Fibroblast of skin of scalp (primary cell): ENCODE measurements at regions not wholly inside any gene's neighbourhood (a gene's known extent, or its start where the extent isn't known, plus 50 kb on each side); places are given as distances from the start of the nearest gene placed in this dataset.

Experiments used
- DNase-seq: peaks from one replicate; pipeline ENCODE4 v3.0.0-alpha.2; 2013

DNA sequence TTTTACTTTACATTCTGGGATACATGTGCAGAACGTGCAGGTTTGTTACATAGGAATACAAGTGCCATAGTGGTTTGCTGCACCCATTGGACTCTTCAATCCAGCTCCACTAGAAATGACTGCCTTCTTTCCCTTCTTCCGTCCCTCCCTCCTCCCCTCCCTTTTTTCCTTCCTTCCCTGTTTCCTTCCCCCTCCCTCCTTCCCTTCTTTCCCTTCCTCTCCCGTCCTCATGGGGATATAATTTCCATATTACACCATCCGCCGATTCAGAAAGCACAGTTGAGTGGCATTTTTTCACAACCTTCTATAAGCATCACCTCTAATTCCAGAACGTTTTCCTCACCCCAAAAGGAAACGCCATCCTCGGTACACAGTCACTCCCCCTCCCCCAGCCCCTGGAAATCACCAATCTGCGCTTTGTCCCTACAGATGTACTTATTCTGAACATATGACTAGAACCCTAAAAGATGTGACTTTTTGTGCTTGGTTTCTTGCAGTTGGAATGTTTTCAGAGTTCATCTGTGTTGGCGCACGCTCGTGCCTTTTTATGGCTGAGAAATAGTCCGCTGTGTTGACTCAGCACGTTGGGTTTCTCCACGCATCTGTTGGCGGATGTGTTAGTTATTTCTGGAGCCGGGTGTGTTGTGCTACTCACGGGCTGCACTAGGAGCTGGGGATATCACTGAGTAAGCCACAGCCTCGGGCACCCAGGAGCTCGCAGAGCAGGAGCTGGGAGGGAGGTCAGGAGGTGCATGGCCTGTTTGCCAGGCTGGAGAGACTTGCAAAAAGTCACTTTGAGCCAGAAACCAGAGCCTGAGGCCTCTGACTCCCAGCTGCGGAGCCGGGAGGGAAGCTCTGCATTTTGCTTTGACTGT is 336.4 kb downstream of the SEC14L1 start:
- peak; percentile 98 for DNase-seq

DNA sequence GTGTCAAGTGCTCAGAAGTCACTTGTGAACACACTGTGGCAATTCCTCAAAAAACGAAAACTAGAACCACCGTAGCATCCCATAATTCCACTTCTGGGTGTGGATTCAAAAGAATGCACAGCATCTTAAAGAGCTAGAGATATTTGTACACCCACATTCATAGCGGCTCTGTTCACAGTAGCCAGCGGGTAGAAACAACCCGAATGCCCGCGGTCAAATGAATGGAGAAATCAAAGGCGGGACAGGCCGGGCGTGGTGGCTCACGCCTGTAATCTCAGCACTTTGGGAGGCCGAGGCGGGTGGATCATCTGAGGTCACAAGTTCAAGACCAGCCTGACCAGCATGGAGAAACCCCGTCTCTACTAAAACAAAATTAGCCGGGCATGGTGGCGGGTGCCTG is 337.5 kb downstream of the SEC14L1 start:
- no peak for DNase-seq

DNA sequence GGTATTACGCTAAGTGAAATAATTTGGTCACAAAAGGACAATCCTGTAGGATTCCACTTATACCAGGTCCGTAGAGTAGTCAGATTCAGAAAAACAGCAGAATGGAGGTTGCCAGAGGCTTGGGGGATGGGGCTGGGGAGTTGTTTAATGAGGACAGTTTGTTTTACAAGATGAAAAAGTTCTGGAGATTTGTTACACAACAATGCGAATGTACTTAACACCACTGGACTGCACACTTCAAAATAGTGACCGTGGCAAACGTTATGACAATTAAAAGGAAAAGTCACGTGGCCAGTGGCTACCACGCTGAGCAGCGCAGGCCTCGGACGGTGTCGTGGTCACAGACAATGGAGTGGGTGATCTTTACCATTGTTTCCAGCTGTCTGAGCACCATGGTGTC is 338.1 kb downstream of the SEC14L1 start:
- DNase-seq = no peak

DNA sequence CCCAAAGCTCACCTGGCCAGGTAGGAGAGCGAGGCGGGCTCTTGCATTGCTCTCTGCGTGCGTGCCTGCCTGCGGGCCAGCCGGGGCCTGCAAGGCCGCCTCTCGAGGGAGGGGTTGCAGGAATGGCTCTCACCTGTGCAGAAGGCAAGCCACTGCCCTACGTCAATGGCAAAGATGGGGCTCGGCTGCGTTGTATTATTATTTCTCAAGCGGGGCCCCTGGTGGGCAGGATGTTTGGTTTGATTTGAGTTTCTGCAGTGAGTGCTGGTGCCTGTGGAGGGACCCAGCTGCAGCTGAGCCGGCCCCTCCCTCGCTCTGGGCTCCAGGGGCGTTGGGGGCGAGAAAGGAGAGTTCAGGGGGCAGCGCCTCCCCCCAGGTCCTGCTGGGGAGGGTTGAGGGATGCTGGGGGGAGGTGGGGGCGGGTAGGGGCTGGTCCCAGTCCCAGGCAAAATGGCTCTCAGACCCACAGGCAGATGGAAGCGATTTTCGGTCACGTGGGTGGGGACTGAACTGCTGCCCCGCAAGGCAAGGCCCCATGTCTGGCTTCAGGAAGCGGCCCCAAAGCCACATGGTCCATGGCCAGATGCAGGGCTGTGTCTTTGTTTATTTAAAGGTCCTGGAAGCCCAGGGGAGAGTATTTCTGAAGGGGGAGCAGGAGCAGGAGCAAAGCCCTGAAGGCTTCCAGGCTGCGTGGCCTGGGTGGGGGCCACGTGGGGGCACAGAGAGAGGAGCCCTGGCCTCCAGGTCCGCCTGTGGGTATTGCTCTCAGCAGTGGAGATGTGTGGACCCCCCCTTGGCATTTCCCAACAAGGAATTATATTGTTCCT is 338.8 kb downstream of the SEC14L1 start:
- DNase-seq = peak; percentile 64

DNA sequence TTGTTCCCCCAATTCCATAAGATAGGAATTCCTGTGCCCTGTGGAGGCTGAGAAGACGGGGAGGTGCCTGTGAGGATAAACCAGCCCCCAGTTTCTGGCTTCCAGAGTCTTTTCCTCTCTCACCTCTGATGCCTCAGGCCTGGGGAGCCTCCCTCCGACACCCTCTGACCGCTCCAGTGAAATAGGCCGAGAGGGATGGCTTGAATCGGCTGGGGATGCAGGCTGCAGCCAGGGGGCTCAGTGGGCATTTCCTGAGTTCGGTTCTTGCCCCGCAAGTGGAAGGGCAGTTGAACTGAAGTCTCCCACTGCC is 339.4 kb downstream of the SEC14L1 start:
- no peak for DNase-seq

DNA sequence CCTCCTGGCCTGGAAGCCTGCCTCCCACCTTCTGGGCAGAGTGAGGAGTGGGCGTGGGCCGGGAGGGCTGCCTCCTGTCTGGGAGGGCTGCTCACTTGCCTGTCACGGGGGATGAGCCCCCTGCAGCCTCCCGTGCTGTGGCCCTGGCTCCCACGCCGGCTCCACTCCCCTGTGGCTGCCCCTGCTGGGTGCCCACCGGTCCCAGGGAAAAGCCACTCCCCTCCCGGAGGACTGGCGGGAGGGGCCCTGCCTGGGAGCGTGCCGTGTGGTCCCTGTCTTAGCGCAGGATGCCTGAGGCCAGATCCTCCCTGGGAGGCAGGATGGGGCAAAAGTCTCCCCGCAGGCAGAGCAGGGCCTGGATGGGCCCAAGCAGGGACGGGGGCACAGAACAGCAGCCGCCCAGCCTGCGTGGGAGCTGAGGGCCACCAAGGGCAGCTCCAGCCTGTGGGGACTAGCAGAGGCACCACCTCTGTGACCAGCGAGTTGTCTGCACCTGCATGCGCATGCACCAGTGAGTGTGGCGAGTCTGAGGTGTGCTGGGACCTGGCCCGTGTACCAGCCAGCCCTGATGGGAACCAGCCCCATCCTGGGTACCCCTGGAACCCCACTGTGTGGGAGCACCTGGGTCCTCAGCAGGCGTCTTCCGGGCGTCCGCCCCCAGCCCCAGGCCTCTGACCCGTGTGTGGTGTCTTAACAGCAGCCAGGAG is 339.9 kb downstream of the SEC14L1 start:
- peak; percentile 42 for DNase-seq

DNA sequence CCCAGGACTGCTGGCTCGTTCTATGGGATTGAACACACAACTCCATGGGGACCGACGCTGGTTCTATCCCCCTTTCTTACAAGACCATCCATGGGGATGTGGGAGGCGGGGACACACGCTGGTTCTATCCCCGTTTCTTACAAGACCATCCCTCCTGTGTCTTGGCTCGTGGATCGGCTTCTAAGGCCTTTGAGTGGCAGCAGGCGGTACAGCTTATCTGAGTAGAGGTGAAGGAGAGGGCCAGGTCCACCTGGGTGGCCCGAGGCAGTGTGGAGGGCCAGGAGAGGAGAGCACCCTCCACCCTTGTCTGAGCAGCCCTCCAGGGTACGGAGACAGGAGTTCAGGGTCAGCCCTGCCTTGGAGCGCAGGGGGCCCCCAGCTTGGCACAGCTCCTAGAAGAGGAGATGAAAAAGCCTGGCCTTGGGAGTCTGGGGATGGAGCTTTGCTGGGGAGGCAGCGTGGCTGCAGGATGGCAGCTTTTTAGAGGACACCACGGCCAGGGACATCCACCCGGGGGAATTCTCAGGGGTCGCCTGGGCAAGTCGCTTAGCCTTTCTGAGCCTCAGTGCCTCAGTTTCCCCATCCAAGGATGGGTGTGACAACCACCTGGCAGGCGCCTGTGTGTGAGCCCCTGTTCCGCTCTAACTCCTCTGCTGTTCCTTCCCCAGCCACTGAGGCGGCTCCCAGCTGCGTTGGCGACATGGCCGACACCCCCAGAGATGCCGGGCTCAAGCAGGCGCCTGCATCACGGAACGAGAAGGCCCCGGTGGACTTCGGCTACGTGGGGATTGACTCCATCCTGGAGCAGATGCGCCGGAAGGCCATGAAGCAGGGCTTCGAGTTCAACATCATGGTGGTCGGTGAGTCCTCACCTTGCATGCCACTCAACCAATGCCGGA is 341.0 kb downstream of the SEC14L1 start:
- no peak for DNase-seq

DNA sequence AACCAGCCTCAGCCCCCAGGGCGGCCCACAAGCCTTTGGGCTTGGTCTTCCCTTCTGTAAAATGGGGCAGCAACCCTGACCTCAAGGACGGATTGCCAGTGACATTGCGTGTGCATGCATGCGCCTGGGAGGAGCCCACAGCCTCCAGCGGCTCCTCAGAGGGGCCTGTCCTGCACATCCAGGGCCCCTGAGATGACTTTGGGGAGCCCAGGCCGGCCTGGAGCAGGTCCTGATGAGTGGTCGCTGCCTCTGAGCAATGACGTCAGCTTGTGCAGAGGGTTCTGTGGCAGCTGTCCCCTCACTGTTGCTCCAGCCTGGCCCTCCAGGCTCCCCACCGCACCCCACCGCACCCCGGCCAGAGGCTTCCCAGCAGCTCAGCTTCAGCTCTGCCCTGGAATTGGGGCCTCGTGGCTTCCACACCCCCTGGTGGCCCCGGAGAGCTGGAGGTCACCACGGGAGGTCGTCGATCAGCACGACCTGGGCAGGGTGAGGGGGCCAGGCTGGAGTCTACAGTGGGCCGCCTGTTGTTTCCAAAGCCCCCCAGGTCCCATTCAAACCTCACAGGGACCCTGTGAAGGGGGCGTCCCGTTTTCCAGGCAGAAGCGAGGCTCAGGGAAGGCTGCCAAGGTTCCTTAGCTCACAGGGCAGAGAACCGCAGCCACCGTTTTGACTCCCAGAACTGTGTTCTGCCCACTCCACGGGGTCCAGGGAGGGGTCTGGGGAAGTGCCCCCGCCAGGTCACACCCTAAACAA is 341.8 kb downstream of the SEC14L1 start:
- DNase-seq = no peak

DNA sequence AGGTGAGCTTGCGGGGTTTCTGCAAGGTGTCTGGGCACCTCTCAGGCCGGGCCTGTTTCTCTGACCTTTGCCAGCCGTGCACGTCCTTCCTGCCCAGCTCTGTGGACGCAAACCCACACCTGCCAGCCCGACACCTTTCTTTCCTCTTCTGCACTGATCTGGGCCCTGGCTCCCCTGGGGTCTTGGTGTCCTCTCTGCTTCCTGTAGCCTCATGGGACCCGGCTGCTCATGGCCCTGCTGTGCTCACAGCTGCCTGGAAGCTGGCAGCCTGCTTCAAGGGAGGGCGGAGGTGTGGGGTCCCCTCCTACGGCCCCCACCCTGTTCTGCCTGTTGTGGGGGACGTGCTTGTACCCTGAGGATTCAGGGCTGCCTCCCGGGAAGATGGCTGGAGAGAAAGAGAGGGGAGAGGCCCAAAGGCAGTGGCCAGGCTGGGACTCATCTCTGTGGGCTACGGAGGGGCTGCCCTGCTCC is 342.4 kb downstream of the SEC14L1 start:
- DNase-seq = no peak

DNA sequence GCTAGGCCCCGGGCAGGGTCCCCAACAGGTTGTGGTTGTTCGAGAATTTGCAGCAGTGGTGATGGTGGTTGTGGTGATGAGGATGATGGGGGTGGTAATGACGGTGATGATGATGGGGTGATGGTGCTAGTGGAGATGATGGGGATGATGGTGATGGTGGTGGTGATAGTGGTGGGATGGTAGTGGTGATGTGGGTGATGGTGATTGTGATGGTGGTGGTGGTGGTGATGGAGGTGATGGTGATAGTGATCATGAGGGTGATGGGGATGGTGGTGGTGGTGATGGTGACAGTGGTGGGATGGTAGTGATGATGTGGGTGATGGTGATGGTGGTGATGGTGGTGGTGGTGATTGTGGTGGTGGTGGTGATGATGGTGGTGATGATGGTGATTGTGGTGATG is 343.3 kb downstream of the SEC14L1 start:
- DNase-seq = no peak

DNA sequence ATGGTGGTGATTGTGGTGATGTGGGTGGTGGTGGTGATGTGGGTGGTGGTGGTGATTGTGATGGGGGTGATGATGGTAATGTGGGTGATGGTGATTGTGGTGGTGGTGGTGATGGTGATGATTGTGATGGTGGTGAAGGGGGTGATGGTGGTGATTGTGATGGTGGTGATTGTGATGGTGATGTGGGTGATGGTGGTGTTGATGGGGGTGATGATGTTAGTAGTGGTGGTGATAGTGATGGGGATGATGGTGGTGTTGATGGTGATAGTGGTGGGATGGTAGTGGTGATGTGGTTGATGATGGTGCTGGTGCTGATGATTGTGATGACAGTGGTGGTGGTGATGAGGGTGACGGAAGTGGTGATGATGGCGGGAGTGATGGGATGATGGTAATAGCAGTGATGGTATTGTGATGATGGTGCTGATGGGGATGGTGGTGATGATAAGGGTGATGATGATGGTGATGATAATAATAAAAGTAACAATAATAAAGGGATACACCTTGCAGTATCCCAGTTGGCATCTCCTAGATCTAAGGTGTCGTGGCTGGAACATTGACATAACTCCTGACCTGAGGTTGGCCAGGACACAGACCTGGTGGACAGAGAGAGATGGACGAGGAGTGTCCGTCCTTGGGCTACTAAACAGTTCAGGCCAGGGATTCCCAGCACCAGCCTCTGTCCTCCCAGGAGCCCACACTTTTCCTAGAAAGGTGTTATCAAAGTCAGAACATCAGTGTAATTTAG is 344.5 kb downstream of the SEC14L1 start:
- DNase-seq = no peak

DNA sequence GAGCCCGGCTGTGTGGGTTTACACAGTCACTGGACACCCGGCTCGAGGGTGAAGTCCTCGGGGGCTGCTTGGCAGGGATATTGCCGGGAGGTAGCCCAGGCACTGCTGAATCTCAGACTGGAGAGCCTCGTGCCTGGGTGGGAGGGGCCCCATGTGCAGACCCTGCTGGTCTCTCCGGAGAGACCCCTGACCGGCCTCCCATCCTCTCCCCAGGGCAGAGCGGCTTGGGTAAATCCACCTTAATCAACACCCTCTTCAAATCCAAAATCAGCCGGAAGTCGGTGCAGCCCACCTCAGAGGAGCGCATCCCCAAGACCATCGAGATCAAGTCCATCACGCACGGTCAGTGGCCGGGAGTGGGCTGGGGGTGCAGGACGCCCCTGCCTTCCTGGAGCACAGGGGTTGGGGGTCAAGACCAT is 346.5 kb downstream of the SEC14L1 start:
- DNase-seq = no peak

DNA sequence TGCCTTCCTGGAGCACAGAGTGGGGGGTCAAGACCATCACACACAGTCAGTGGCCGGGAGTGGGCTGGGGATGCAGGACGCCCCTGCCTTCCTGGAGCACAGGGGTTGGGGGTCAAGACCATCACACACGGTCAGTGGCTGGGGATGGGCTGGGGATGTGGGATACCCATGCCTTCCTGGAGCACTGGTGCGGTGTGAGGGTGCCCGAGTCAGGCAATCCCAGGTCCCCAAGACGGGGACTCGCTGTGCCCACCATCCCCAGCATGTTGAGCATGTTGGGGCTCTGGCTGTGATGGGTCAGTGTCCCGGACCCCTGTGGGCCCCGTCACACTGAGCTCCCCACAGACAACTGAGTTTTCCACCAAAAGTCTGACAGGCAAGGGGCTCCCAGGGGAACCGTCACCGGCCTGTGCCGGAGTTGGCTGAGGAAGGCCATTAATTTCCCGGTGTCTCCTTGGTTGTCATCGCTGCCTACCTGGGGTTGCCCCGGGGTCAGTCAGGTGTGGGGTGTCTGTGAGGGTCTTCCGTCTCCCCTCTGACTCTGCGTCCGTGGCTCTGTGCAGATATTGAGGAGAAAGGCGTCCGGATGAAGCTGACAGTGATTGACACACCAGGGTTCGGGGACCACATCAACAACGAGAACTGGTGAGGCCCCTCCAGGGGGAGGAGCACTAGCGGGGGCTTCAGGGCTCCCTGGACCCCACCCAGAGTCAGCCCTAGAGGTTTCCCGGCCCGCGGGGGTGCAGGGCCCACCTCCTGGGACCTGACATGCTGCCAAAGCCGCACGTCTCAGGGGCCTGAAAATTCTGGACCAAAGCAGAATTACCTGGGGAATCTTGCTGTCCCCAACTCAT is 347.1 kb downstream of the SEC14L1 start:
- no peak for DNase-seq

DNA sequence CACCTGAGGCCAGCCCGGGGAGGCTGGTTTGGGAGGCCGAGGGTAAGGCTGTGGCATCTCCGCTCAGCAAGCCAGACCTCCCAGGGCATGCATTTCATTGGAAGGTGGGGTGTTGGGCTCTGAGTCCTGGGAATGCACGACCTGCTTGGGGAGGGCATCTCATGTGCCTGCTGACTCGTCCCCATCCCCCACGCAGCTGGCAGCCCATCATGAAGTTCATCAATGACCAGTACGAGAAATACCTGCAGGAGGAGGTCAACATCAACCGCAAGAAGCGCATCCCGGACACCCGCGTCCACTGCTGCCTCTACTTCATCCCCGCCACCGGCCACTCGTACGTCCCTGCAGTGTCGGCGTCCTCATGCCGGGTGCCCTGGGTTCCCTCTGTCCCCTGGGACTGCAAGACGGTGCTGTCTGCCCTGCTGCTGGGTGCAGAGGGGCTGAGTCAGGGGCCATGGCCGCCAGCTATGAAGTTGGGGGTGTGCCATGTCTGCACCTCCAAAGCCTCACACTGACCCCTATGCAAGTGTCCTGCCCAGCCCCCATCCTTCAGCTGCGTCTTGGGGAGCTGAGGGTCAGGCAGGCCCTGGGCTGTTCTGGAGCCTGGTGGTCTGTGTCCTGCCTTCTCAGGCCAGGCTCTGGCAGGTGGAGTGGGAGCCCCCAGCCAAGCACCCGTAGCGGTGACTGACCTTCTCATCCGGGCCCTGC is 347.9 kb downstream of the SEC14L1 start:
- DNase-seq = no peak

DNA sequence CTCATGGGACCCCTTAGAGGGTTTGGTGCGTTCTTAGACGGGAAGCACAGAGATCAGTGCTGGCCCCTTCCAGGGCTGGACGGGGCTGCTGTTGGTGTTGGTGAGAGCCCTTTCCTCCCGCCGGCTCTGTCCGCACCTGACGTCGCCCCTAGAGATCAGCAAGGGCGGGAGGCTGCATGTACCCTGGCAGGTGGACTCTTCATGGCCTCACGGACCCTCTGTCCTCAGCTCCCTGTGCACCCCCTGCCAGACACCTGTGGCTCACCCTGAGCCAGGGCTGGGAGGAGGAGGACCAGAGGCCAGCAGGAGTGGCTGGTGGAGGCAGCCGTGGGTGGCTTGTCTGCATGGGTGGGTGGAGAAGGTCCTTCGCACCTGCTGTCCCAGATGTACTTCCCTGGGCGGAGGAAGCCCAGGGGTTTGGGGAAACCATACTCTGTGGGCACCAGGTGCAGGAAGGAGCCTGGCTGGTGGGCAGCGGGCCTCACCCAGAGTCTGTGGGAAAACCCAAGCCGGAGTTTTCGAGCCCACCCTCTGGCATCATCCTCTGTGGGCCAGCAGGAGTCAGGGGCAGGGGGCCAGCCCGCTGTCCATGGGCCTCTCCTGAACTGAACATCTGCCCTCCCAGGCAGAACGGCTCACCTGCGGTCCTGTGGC is 348.6 kb downstream of the SEC14L1 start:
- DNase-seq = no peak

DNA sequence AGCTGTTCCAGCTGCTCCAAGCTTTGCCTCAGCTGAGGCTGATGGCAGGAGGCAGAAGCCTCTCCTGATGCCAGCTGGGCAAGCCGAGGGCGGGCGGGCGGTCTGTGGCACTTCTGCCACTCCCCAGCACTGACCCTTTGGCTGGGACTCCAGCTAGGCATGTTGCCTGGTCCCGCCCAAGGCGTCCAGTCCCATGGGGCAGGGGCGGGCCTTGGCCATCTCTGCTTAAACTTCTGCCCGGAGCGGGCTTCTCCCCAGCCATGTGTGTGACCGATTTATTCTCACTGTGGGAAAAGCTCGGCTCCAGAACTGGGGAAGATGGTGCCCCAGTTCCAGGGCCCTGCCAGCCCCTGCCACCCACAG is 349.1 kb downstream of the SEC14L1 start:
- DNase-seq = no peak

DNA sequence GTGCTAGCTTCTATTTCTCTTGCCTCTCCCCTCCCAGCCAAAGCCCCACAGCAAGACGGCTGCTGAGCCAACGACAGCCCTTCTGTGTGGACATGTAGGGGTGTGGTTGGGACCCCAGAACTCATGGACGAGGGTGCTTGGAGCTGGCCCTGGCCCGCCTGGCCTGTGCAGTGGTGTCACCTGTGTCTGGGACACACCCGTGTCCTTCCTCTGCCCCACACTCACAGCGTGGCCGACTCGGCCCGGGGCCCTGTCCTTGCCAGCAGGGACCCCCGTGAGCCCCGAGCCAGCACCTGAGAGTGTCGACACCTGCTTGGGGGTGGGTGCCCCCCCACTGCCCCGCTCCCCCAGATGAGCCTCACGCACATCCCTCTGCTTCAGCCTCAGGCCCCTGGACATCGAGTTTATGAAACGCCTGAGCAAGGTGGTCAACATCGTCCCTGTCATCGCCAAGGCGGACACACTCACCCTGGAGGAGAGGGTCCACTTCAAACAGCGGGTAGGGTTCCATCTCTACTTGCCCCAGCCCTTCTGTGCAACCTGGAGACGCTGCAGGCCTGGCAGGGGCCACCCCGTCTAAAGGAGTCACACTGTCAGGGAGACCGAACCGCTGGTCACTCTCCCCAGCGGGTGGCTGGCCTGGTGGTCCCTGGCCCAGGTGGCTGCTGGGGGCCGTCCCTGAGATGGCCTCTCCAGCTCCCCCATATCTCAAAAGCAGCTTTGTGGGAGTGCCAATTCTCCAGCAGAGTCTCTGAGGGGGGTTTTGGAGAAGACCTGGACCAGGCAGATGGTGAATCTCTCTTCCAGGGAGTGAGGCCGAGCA is 349.8 kb downstream of the SEC14L1 start:
- DNase-seq = no peak
